GM12878 (cell line): ENCODE measurements at regions not wholly inside any gene's neighbourhood (a gene's known extent, or its start where the extent isn't known, plus 50 kb on each side); places are given as distances from the start of the nearest gene placed in this dataset.

Experiments used
- ATAC-seq: fragments of 200-7000 bp; cut with Tn5 transposase; 3 replicates; pipeline ENCODE4 v1.9.1; 2020; ENCODE audit warnings: mild to moderate bottlenecking, moderate library complexity
- BruUV-seq: library from RNA; stranded (reverse); fragments of 400-500 nt; replicated peaks from 2 replicates; lab custom pipeline; 2021; lab: Mats Ljungman, UMichigan
- CTCF ChIA-PET: fragments of 300-600 bp; sonication (Branson Sonifier 250); formaldehyde crosslinking; extraction: SDS; loops from one replicate; lab custom pipeline; 2021; ENCODE audit warnings: inconsistent platforms; lab: Yijun Ruan, JAX
- POLR2A ChIA-PET: fragments of 350-600 bp; formaldehyde crosslinking; extraction: SDS; loops from one replicate; lab custom pipeline; 2021; ENCODE audit warnings: inconsistent platforms; lab: Charles Lee
- RAD21 ChIA-PET: fragments of 300-600 bp; sonication (Branson Sonifier 250); formaldehyde crosslinking; loops from one replicate; lab custom pipeline; 2023; ENCODE audit warnings: antibody characterized with exemption; ENCODE audit not compliant: unreplicated experiment; lab: Charles Lee
- SMC1A ChIA-PET: fragments of 300-600 bp; sonication (Branson Sonifier 250); formaldehyde crosslinking; loops from one replicate; lab custom pipeline; 2023; ENCODE audit not compliant: unreplicated experiment, uncharacterized antibody; lab: Charles Lee
- DNase-seq: peaks from one replicate; pipeline ENCODE4 v3.0.0-alpha.2; 2011; ENCODE audit warnings: low read depth, low spot score
- FAIRE-seq: peaks from 3 replicates; lab custom pipeline; 2011; peaks lifted over from hg19 to GRCh38; lab: Jason Lieb, UNC
- H2AFZ ChIP-seq: 2 replicates; pipeline ENCODE4 v1.6.0; 2011; ENCODE audit warnings: low read depth, low read length, control low read depth; ENCODE audit not compliant: control insufficient read depth
- H3K27ac ChIP-seq: 2 replicates; pipeline ENCODE4 v1.5.1; 2011; ENCODE audit warnings: control low read depth; ENCODE audit not compliant: control insufficient read depth, insufficient read depth
- H3K27me3 ChIP-seq, 2 experiments: replicated peaks in 1 of 2; 2 replicates each; pipeline versions ENCODE4 v1.6.0 to v1.6.1; 2011; ENCODE audit warnings: low read length in 1 of 2; ENCODE audit not compliant: control insufficient read depth in 2 of 2, insufficient read depth in 2 of 2
- H3K36me3 ChIP-seq, 2 experiments: 2 replicates each; pipeline ENCODE4 v1.5.1; 2011; ENCODE audit warnings: low read length in 1 of 2; ENCODE audit not compliant: control insufficient read depth in 2 of 2, insufficient read depth in 2 of 2
- H3K4me1 ChIP-seq: 2 replicates; pipeline ENCODE4 v1.6.1; 2011; ENCODE audit warnings: mild to moderate bottlenecking, low read length, moderate library complexity, mixed read lengths; ENCODE audit not compliant: control insufficient read depth, insufficient read depth
- H3K4me2 ChIP-seq: 2 replicates; pipeline ENCODE4 v1.6.0; 2011; ENCODE audit warnings: control low read depth; ENCODE audit not compliant: control insufficient read depth, insufficient read depth
- H3K4me3 ChIP-seq: fragments of 200-600 bp; sonication (generic); 2 replicates; pipeline ENCODE4 v1.5.1; 2016
- H3K79me2 ChIP-seq: 2 replicates; pipeline ENCODE4 v1.6.0; 2011; ENCODE audit warnings: low read length; ENCODE audit not compliant: control insufficient read depth, insufficient read depth
- H3K9ac ChIP-seq: 2 replicates; pipeline ENCODE4 v1.8.0; 2011; ENCODE audit warnings: low read length, control low read depth, mixed read lengths; ENCODE audit not compliant: control insufficient read depth, insufficient read depth
- H3K9me3 ChIP-seq: replicated peaks from 3 replicates; pipeline ENCODE4 v1.5.1; 2011; ENCODE audit warnings: mild to moderate bottlenecking, low read length; ENCODE audit not compliant: control insufficient read depth, insufficient read depth
- H4K20me1 ChIP-seq: 2 replicates; pipeline ENCODE4 v1.6.0; 2011; ENCODE audit not compliant: control insufficient read depth, insufficient read depth
- CUX1 ChIP-seq: IDR thresholded peaks from 2 replicates; pipeline ENCODE4 v1.6.1; 2012; ENCODE audit warnings: improper control_type of control experiment, low read depth, low read length; ENCODE audit not compliant: insufficient replicate concordance
- ELK1 ChIP-seq: IDR thresholded peaks from 2 replicates; pipeline ENCODE4 v1.6.1; 2012; ENCODE audit warnings: low read depth, low read length, improper control_type of control experiment
- GABPA ChIP-seq: IDR thresholded peaks from 2 replicates; pipeline ENCODE4 v1.6.1; 2014; ENCODE audit warnings: antibody characterized with exemption, low read depth, mild to moderate bottlenecking, inconsistent platforms
- LARP7 ChIP-seq: fragments of 450-650 bp; IDR thresholded peaks from 2 replicates; pipeline ENCODE4 v1.6.1; 2017; ENCODE audit warnings: mild to moderate bottlenecking
- MYB ChIP-seq: fragments of 150-350 bp; IDR thresholded peaks from 2 replicates; pipeline ENCODE4 v1.6.1; 2014; ENCODE audit warnings: mild to moderate bottlenecking, low read depth, low read length, borderline replicate concordance
- NR2C1 ChIP-seq: fragments of 450-650 bp; IDR thresholded peaks from 2 replicates; pipeline ENCODE4 v1.6.1; 2017; ENCODE audit warnings: antibody characterized with exemption, mild to moderate bottlenecking, moderate library complexity
- PAX8 ChIP-seq: fragments of 450-650 bp; IDR thresholded peaks from 2 replicates; pipeline ENCODE4 v1.6.1; 2017; ENCODE audit warnings: mild to moderate bottlenecking, moderate library complexity
- SUZ12 ChIP-seq: fragments of 200-600 bp; sonication (generic); IDR thresholded peaks from one replicate; pipeline ENCODE4 v1.6.1; 2018; ENCODE audit warnings: antibody characterized with exemption, mild to moderate bottlenecking; ENCODE audit not compliant: unreplicated experiment
- ZBTB4 ChIP-seq: fragments of 450-650 bp; formaldehyde crosslinking; IDR thresholded peaks from 2 replicates; pipeline ENCODE4 v1.4.0; 2022; ENCODE audit warnings: mild to moderate bottlenecking, moderate library complexity
- WGBS: methylation state at CpG from one replicate; pipeline ENCODE4 v1.1.6; 2016; ENCODE audit warnings: low lambda C conversion rate; ENCODE audit not compliant: insufficient replicate concordance, insufficient coverage; ENCODE audit errors: missing lambda C conversion rate; 5-methylcytosine and 5-hydroxymethylcytosine counted together
- in situ Hi-C: fragments of 300-500 bp; cut with MboI; formaldehyde crosslinking; loops from 9 replicates; pipeline ENCODE4 v1.14.3; 2018; ENCODE audit warnings: mixed read lengths
- intact Hi-C: fragments of 100-400 bp; cut with micrococcal nuclease; formaldehyde crosslinking; loops from one replicate; pipeline ENCODE4 v1.14.2; 2022; ENCODE audit not compliant: unreplicated experiment

GRCh38 chr10:92751534-92751811 lies 61.7 kb downstream of the HHEX start:
- ChIA-PET POLR2A (interaction anchor here (0.9 kb wide), 1 partner anchor 10 kb away, joined by 3 read pairs; no protein-coding TSS in a partner anchor), SMC1A (interaction anchor here (1.4 kb wide), 1 partner anchor 9 kb away, joined by 3 read pairs; no protein-coding TSS in a partner anchor), CTCF (interaction anchor here (1.2 kb wide), 1 partner anchor 8 kb away, joined by 4 read pairs; no protein-coding TSS in a partner anchor), RAD21 (no interaction called here)
- no peak for FAIRE-seq
- no TSS peak for BruUV-seq
- TF ChIP-seq GABPA (no peak), CUX1 (no peak), PAX8 (no peak), ZBTB4 (no peak), NR2C1 (no peak), SUZ12 (no peak), ELK1 (no peak), LARP7 (no peak), MYB (no peak)
- intact Hi-C loops (no loop called here), in situ Hi-C loops (no loop called here)
- Histone ChIP-seq H3K27ac (no peak overlapping the region), H3K79me2 (no peaks in the 10 kb centered on the region), H3K9ac (no peak overlapping the region), H3K4me2 (no peak overlapping the region), H3K27me3 (peaks cover 0 to 2% of the 10 kb centered on the region in 2 experiments; a peak in 3 of 4 replicates), H3K9me3 (no peaks in the 10 kb centered on the region; the same call in 2 of the 3 replicates), H2AFZ (no peak overlapping the region), H3K4me3 (no peak overlapping the region), H3K36me3 (no peaks in the 10 kb centered on the region), H3K4me1 (peaks cover 15% of the 10 kb centered on the region), H4K20me1 (no peaks in the 10 kb centered on the region)
- 98% methylated on average over 2 of the region's 2 CpGs for WGBS
- no peak for ATAC-seq
- DNase-seq = no peak
